ENCODE measurements at regions not wholly inside any gene's neighbourhood (a gene's known extent, or its start where the extent isn't known, plus 50 kb on each side); places are given as distances from the start of the nearest gene placed in this dataset.

DNA sequence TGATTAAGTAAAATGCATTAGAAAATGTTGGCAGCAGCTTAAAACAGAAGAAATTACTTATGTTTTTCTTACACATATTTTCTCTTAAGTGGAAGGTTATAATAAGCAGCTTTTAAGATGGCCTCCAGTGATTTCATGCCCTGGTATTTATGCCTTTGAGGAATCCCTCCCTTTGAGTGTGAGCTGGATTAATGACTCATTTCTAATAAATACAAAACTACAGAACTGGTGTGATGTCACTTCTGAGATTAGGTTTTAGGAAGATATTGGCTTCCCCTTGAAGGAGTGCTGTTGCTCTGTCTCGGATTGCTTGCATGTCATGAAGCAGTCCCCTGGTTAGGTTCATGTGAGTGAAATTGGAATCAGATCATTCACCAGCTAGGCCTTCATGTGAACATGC lies 143.2 kb upstream of the EPHA7 start:
- FAIRE-seq = no peak
- no peak for DNase-seq (ENCODE audit: insufficient read length, low spot score)
- TF ChIP-seq, protein P1, sequence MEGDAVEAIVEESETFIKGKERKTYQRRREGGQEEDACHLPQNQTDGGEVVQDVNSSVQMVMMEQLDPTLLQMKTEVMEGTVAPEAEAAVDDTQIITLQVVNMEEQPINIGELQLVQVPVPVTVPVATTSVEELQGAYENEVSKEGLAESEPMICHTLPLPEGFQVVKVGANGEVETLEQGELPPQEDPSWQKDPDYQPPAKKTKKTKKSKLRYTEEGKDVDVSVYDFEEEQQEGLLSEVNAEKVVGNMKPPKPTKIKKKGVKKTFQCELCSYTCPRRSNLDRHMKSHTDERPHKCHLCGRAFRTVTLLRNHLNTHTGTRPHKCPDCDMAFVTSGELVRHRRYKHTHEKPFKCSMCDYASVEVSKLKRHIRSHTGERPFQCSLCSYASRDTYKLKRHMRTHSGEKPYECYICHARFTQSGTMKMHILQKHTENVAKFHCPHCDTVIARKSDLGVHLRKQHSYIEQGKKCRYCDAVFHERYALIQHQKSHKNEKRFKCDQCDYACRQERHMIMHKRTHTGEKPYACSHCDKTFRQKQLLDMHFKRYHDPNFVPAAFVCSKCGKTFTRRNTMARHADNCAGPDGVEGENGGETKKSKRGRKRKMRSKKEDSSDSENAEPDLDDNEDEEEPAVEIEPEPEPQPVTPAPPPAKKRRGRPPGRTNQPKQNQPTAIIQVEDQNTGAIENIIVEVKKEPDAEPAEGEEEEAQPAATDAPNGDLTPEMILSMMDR (IDR thresholded peaks at IDR 0.05; ENCODE audit: insufficient read depth, missing control alignments) = no peak

DNA sequence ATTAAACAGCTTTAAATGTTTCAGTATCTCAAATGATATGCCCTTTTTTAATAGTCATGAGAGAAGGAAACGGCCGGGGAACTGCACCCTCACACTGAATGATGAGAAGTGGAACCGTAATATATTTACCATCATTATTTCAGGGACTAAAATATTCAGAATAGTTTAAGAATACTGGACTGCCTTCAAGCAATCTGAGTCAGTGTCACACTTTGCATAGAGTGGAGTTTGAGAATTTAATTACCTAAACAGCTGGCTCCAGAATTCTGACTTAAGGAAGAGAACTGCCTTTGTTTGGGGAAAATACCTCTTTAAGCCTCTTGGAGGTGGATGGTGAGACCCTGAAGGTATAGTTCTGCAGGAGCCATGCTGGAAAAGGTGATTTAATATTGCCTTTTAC lies 135.9 kb upstream of the EPHA7 start:
- FAIRE-seq = no peak
- TF ChIP-seq, protein P1 (IDR thresholded peaks at IDR 0.05; ENCODE audit: insufficient read depth, missing control alignments) = no peak
- DNase-seq (ENCODE audit: insufficient read length, low spot score) = no peak

DNA sequence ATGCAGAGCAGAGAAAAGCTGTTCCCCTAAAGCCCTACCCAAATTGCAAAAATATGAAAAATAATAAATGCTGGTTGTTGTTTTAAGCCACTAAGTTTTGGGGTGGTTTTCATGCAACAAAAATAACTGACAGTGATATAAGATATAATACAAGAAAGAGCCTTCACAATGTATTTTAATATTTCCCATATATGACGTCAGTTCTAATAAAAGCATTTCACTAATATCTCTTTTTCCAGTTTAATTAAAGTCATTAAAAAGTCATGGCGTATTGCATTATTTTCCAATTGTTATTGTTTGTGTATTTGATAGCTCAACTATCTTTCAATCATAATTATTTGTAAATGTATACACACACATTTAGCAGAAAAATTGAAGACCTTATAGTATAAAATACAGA lies 134.7 kb upstream of the EPHA7 start:
- DNase-seq (ENCODE audit: insufficient read length, low spot score) (no peak), FAIRE-seq (no peak)
- TF ChIP-seq, protein P1 (IDR thresholded peaks at IDR 0.05; ENCODE audit: insufficient read depth, missing control alignments) = no peak

DNA sequence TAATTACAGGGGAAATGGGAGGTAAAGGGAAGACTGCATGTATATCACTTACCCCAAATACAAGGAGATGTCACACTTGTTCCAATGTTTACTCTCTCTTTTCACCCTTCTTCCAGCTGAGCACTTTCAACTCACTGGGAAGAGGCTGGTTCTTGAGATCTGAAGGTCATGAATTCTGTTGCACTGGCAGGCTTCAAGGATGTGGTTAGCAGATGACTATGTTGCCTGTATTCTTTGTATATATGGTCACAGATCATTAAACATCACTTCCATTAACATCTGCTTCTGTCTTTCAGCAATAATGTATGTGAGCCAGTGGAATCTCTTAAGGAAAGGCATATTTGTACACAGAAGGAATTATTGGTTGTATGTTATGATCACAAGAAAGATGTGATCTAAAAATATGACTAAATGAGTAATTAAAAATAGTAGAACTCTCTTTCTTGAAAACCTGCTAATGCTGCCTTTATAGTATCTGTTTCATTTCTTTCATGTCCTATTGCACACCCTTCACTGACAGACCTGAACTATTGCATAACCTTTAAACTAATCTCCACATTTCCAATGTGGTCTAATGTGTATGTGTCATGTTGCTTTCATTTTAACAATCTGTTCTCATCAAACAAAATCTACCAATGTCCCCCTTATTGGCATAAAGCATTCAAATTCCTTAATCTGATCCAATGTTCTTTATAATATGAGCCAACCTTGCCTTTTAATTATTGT lies 131.4 kb upstream of the EPHA7 start:
- FAIRE-seq = no peak
- DNase-seq (ENCODE audit: insufficient read length, low spot score) = no peak
- TF ChIP-seq, protein P1 (IDR thresholded peaks at IDR 0.05; ENCODE audit: insufficient read depth, missing control alignments) = no peak

DNA sequence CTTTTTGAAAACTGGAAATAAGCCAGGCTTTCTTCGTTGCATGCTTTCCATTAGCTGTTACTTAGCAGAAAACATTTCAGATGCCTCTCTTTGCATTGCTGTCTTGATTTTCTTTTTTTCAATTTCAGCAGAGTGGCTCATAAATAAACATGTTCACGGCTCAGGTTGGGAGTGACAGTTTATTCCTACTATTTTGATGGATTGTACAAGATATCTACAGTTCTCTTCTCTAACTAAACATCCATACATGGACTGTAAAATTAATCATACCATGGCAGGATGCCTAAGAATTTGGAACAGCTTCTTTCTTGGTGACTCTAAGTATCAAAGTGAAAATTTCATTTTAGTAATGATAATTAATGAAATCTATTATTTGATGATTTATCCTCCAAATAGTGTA lies 130.5 kb upstream of the EPHA7 start:
- TF ChIP-seq, protein P1 (IDR thresholded peaks at IDR 0.05; ENCODE audit: insufficient read depth, missing control alignments) = no peak
- FAIRE-seq (no peak), DNase-seq (ENCODE audit: insufficient read length, low spot score) (no peak)

DNA sequence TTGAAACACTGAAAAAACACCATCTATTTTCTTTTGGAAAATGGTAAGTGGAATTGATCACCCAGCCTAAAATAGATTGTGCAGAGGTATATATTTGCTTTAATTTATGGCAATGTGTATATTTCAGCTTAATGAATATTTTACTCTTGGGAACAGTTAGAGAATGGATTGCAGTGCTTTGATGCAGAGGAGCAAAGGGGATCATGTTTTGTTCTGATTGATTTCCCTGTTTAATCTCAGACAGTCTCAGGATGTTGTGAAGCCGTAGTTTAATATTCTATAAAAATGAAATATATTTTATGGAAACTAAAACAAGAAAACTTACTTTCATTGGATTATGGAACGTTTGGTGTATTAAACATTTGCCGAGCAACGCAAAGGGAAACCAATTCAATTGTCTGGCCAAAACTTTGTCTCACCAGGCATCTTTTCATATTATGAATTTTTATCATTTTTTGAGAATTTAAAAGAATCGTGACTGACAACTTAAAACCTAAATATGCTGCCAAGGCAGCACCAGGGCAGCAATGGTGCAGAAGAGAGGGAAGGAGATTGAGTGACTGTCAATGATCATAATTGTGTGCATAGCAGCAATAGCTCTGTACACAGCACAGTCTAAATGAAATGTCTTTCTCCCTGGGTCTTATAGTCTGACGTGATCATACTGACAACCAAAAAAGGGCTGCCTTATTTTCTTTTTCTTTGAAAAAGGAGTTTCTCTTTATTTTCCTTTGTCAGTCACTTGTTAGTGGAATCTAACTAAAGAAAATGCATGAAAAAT lies 105.5 kb upstream of the EPHA7 start:
- FAIRE-seq (no peak), DNase-seq (ENCODE audit: insufficient read length, low spot score) (no peak)

More for the DNA sequence above, 105.5 kb upstream of the EPHA7 start:
- TF ChIP-seq, protein P1 (IDR thresholded peaks at IDR 0.05; ENCODE audit: insufficient read depth, missing control alignments) = no peak

All from D721Med (cell line).